ENCODE measurements at regions not wholly inside any gene's neighbourhood (a gene's known extent, or its start where the extent isn't known, plus 50 kb on each side); places are given as distances from the start of the nearest gene placed in this dataset.

GRCh38 chr10:61179771-61180170, 235.8 kb upstream of the RHOBTB1 start:
- TF ChIP-seq CTCF (IDR thresholded peaks at IDR 0.05): no peak
- no peak for TF ChIP-seq EZH2 (IDR thresholded peaks at IDR 0.05; ENCODE audit: borderline replicate concordance, insufficient read depth, low read depth, low read length, poor library complexity, severe bottlenecking)

Data from B cell (primary cell).